Neural crest cell (in vitro differentiated cells): ENCODE measurements at regions not wholly inside any gene's neighbourhood (a gene's known extent, or its start where the extent isn't known, plus 50 kb on each side); places are given as distances from the start of the nearest gene placed in this dataset.
A peak's percentile ranks its signal among the peaks of the same experiment; 100 is the strongest.

Experiments used
- DNase-seq: peaks from one replicate; pipeline ENCODE4 v3.0.0; 2021; ENCODE audit warnings: low read depth, mixed read lengths, low spot score
- H3K27ac Mint-ChIP-seq: one replicate; pipeline ENCODE4 v1.8.0; 2021; ENCODE audit warnings: mild to moderate bottlenecking, mixed read lengths; ENCODE audit not compliant: unreplicated experiment
- H3K27me3 Mint-ChIP-seq: 2 replicates; pipeline ENCODE4 v1.8.0; 2021; ENCODE audit warnings: low read depth, mild to moderate bottlenecking, mixed read lengths
- H3K36me3 Mint-ChIP-seq: 2 replicates; pipeline ENCODE4 v1.8.0; 2021; ENCODE audit warnings: low read depth, mild to moderate bottlenecking, mixed read lengths
- H3K4me1 Mint-ChIP-seq: 2 replicates; pipeline ENCODE4 v1.8.0; 2021; ENCODE audit warnings: mixed read lengths
- H3K4me3 Mint-ChIP-seq: one replicate; pipeline ENCODE4 v1.8.0; 2021; ENCODE audit warnings: mild to moderate bottlenecking, mixed read lengths
- H3K9me3 Mint-ChIP-seq: 2 replicates; pipeline ENCODE4 v1.8.0; 2021; ENCODE audit warnings: mixed read lengths
- TF ChIP-seq, protein P1 (sequence below): fragments of 200-600 bp; sonication (generic); conservative IDR thresholded peaks from 2 replicates; pipeline ENCODE4 v1.5.0; 2021; ENCODE audit warnings: antibody characterized with exemption, mild to moderate bottlenecking

- peak overlapping the region; percentile 43 for H3K27ac Mint-ChIP-seq
- no peaks in the 10 kb centered on the region for H3K27me3 Mint-ChIP-seq
- peaks cover 30% of the 10 kb centered on the region for H3K4me1 Mint-ChIP-seq
Observed at GRCh38 chr2:238643400-238643907, 204.4 kb upstream of the TWIST2 start.

GRCh38 chr2:238644095-238645081 lies 203.5 kb upstream of the TWIST2 start:
- Mint-ChIP-seq H3K4me3 (no peak overlapping the region), H3K36me3 (no peaks in the 10 kb centered on the region), H3K27me3 (no peaks in the 10 kb centered on the region), H3K27ac (peak overlapping the region; percentile 47), H3K4me1 (peaks cover 21% of the 10 kb centered on the region), H3K9me3 (no peaks in the 10 kb centered on the region)
- no peak for DNase-seq
- TF ChIP-seq, protein P1, sequence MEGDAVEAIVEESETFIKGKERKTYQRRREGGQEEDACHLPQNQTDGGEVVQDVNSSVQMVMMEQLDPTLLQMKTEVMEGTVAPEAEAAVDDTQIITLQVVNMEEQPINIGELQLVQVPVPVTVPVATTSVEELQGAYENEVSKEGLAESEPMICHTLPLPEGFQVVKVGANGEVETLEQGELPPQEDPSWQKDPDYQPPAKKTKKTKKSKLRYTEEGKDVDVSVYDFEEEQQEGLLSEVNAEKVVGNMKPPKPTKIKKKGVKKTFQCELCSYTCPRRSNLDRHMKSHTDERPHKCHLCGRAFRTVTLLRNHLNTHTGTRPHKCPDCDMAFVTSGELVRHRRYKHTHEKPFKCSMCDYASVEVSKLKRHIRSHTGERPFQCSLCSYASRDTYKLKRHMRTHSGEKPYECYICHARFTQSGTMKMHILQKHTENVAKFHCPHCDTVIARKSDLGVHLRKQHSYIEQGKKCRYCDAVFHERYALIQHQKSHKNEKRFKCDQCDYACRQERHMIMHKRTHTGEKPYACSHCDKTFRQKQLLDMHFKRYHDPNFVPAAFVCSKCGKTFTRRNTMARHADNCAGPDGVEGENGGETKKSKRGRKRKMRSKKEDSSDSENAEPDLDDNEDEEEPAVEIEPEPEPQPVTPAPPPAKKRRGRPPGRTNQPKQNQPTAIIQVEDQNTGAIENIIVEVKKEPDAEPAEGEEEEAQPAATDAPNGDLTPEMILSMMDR: no peak

More at GRCh38 chr2:238643400-238643907, 204.4 kb upstream of the TWIST2 start:
- Mint-ChIP-seq H3K9me3 (no peaks in the 10 kb centered on the region), H3K4me3 (no peak overlapping the region), H3K36me3 (no peaks in the 10 kb centered on the region)
- TF ChIP-seq, protein P1: no peak
- no peak for DNase-seq

GRCh38 chr2:238645095-238645494 lies 202.8 kb upstream of the TWIST2 start:
- peaks cover 17% of the 10 kb centered on the region for H3K4me1 Mint-ChIP-seq
- H3K4me3 Mint-ChIP-seq: no peak overlapping the region
- H3K9me3 Mint-ChIP-seq: no peaks in the 10 kb centered on the region
- TF ChIP-seq, protein P1: no peak
- no peak overlapping the region for H3K27ac Mint-ChIP-seq
- no peaks in the 10 kb centered on the region for H3K27me3 Mint-ChIP-seq
- DNase-seq: no peak
- no peaks in the 10 kb centered on the region for H3K36me3 Mint-ChIP-seq

- H3K27me3 Mint-ChIP-seq: no peaks in the 10 kb centered on the region
- TF ChIP-seq, protein P1: no peak
- H3K4me3 Mint-ChIP-seq: no peak overlapping the region
- H3K9me3 Mint-ChIP-seq: no peaks in the 10 kb centered on the region
- H3K36me3 Mint-ChIP-seq: no peaks in the 10 kb centered on the region
- DNase-seq: no peak
- H3K4me1 Mint-ChIP-seq: peaks cover 17% of the 10 kb centered on the region
- no peak overlapping the region for H3K27ac Mint-ChIP-seq
Observed at GRCh38 chr2:238645716-238646115, 202.2 kb upstream of the TWIST2 start.

GRCh38 chr2:238646281-238646680 lies 201.6 kb upstream of the TWIST2 start:
- DNase-seq: no peak

More at GRCh38 chr2:238646281-238646680, 201.6 kb upstream of the TWIST2 start:
- Mint-ChIP-seq H3K36me3 (no peaks in the 10 kb centered on the region), H3K4me3 (no peak overlapping the region), H3K4me1 (peaks cover 17% of the 10 kb centered on the region), H3K9me3 (no peaks in the 10 kb centered on the region), H3K27me3 (no peaks in the 10 kb centered on the region), H3K27ac (no peak overlapping the region)
- TF ChIP-seq, protein P1: no peak
